GM18517 (cell line): ENCODE measurements at regions not wholly inside any gene's neighbourhood (a gene's known extent, or its start where the extent isn't known, plus 50 kb on each side); places are given as distances from the start of the nearest gene placed in this dataset.

Experiments
- ATAC-seq: cut with Tn5 transposase; IDR thresholded peaks from one replicate; pipeline ENCODE4 v1.9.1; 2021; ENCODE audit warnings: mild to moderate bottlenecking, moderate library complexity; ENCODE audit not compliant: unreplicated experiment

DNA sequence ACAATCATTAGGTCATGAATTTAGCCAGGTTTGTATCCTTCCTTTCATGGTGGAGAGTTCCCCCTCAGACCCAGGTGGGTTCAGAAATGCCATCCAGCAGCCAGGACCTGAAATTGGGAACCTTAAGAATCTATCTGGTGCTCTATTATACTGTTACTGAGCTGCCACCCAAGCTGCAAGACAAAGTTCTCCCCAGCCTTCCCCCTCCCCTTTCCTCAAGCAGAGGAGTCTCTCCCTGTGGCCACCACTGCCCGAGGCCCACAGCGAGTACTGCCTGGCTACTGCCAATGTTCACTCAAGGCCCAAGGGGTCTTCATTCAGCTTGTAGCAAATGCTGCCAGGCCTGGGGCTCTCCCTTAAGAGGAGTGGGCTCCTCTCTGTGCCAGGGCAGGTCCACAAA is 133.8 kb downstream of the TMEM38B start:
- no peak for ATAC-seq

DNA sequence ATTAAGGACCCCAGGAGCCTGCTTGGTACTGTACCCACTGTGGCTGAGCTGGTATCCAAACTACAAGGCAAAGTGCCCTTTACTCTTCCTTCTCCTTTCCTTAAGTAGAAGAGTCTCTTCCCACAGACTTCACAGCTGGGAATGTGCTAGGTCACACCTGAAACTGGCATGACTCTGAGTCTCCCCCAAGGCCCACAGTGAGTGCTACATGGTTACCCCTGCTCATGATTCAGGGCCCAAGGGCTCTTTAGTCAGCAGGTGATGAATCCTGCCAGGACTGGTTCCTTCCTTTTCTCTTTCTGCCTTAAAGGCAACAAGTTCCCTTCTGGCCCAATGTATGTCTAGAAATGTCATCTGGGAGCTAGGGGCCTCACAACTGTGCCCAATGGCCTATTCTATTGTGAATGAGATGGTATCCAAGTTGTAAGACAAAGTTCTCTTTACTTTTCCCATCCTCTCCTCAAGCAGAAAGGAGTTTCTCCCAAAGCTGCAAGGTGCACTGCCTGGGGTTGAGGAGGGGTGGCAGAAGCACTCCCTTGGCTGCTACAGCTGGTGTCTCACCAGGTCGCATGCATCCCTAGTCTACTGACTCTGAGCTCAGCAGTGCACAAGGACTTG is 134.4 kb downstream of the TMEM38B start:
- ATAC-seq: no peak

DNA sequence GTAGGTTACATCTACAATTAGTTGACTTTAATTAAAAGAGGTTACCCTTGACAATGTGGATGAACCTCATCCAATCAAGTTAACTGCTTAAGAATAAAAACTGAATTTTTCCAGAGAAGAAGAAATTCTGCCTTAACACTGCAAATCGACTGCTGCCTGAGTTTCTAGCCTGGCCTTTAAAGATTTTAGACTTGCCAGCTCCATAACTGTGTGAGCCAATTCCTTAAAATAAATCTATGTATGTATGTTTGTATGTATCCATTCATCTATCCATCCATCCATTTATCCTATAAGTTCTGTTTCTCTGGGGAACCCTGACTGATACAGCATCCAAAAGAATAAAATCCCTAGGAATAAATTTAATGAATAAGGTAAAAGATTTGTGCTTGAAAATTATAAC is 136.1 kb downstream of the TMEM38B start:
- ATAC-seq: no peak

DNA sequence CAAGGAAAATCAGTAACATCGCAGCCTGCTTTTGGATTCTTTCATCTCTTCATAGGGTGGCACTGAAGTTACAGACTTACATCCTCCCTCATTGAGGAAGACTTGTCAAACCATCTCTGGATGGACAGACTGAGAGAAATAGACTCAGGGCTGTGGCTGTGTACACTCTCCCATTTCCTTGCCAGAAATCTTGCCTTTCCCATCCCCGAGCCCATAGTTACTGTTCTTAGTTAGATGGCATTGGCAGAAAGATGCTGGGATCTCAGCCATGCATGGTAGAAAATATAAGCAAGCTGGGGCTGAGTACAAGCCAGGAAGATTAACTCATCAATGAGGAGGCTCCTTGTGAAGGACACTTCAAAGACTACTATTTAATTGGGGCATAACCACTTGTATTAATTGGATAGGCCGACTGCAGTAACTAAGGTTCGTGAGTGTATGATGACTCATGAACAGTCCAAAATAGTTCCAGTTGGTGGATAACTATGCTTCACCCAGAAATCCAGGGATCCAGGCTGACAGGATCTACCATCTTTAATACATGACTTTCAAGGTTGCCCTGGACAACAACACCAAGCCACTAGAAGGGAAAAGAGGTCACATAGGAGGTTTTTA is 137.9 kb downstream of the TMEM38B start:
- no peak for ATAC-seq

DNA sequence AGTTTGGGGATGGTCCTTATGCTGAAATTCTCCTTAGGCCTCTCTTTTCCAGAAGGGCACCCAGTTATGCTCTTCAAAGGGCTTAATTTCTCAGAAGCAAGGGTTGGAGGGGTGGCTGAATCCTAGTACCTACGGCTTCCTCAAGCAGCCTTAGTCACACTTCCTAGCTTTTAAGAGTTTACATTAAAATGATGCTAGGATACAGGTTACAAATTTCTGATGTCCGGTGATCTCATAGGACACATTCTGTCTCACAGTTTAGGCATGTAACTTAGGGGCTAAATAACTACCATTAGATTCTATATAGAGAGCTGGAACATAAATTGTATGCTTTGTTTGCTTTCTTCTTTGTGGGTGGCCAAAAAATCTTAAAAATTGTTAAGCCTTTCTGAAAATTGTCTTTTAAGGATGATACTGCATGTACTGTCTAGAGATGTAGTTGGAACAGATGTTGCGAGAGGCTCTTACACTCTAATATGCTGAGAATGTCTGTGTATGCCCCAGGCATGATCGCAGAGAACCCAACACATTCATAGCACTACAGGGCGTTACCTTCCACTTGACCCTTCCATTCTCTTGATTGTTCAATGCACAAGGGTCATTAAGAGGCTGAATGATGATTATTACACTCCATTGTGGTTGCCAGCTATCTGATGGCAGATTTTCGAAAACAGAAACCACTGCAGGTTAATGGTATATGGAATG is 139.1 kb downstream of the TMEM38B start:
- ATAC-seq: no peak

DNA sequence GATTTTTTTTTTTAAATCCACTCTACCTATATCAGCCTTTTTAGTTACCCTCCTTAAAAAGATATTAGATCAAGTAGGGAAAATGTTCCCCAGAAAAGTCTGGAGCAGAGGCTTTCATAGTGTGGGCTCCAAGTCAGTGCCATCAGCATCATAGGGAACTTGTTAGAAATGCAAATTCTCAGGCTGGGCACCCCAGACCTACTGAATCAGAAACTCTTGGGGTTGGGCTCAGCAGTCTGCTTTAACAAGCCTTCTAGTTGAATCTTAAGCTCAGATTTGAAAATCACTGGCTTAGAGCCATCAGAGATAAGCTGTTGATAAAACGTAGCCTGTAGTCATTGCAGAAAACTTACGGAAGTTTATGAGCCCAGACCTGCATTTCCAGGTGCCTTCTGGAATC is 140.1 kb downstream of the TMEM38B start:
- ATAC-seq: no peak

DNA sequence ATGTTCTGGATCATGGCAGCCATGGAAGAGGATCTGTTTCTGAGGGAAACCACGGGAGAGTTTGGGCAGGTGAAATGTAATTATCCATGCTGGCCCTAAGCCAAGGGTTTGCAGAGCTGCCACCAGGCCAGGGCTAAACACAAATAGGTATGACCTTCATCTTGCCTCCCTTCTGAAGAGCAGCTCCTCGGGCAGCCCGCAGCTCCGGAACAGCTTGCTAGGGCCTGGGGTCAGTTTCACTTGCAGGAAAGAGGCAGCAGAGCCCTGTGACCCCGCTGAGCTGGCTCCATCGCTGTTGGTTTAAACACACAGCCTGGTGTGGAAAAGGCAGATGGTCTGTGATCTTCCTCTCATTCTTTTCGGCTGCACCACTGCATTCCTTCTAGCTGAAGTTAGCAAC is 141.4 kb downstream of the TMEM38B start:
- no peak for ATAC-seq

DNA sequence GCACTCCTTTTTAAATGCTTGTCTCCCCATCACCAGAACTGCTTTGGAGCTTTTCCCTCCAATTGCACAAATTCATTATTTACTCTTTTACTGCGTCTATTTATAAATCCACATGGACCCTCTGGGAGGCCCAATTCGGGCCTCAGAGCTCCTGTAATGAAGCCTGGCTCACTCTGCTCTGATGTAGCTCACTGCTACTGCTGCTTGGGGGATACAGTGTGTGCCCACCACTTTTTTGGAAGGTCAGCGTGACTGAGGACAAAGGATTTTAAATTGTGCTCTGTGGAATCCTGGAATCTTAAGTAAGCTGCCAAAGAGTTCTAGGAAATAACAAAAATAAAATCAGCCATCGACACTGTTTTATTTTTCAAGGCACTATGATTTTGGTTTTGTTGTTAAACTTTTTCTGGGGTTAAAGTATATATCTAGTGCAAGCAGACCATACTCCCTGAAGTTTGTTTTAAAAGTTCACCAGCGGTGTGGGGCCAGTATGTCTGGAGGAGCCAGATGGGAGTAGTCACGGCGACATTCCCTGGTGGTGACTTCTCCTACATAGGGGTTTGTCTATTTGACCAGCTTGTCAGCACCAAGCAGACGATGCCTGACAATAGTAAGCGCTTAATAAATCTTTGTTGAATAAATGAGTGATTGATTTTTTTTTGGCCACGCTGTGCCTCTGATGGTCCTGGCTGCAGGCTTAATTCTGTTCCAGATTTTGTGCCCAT is 142.8 kb downstream of the TMEM38B start:
- ATAC-seq: no peak

DNA sequence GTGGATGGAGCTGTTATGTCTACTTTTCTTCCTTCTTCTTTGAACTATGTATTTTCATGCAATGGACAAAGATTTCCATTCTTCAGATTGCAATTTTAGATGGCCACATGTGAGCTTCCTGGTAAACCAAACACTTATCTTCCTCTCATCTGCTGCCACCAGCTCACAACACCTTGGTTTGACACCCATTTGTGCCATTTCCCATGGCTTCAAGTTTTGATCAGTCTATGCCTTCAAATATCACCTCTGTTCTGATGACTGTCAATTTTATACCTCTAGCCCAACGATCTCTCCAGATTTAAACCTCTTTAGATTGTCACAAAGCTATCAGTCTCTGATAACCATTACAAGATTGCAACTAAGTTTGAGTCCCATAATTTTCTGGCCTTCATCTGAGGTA is 147.2 kb downstream of the TMEM38B start:
- ATAC-seq: no peak

DNA sequence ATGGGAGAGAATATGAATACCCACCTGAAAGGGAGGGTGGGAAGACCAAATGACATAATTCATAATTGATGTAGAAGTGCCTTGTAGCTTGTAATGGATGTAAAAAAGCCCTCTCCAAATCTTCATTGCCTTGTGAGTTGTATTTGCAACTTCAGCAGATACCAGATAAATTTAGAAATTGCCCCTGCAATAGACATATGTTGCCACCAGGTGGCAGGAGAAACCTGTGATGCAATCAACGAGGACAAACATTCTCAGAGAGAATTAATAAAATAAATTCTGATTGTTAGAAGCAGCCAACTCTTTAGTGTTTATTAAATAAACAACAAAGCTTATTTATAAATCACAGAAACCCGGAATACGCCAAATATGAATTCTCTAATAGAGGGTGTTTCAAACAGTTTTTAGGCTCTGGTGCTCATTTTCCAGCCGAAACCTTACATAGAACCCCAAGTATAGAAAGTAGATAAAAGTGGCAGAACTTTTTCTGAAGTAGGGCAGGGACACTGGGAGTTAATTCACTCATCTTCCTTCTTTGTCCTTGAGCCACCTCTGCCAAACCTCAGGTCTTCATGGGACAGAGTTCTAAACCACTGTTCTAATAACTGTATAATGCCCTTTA is 147.8 kb downstream of the TMEM38B start:
- ATAC-seq: peak; percentile 60

DNA sequence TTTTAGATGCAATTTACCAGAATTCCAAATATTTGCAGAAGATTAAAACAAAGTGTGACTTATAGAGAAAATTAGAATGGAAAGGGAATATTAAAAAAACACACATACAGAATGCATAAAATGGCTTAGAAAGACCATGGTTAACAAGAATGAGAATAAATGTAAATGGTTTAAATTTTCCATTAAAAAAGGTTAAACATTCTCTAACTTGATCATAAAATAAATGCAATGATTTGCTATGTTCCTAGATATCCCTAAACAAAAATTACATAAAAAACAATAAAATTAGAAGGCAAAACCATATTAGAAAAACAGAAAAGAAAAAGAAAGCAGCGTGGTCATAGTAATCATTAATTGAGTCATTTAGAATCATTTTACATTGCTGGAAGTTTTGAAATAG is 152.5 kb downstream of the TMEM38B start:
- ATAC-seq: no peak

DNA sequence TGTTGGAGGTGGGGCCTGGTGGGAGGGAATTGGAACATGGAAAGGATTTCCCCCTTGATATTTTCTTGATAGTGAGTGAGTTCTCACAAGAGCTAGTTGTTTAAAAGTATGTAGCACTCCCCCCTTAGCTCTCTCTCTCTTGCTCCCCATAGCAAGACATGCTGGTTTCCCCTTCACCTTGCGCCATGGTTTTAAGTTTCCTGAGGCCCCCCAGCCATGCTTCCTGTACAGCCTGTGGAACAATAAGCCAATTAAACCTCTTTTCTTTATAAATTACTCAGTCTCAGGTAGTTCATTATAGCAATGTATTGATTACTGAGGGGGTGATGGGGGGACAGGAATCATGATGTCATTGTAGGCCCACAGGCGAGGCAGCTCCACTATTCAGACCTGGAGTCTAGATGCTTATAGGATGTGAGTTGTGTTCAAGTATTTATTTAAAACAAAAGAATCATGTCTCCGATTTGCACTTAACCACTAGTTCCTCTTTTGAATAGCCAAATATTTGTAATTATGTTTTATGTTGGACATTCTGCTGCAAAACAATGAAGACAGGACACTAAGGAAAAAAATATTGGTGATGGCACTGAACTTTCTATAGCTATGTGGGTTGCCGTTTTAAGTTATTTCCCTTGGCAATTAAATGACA is 156.6 kb downstream of the TMEM38B start:
- no peak for ATAC-seq

DNA sequence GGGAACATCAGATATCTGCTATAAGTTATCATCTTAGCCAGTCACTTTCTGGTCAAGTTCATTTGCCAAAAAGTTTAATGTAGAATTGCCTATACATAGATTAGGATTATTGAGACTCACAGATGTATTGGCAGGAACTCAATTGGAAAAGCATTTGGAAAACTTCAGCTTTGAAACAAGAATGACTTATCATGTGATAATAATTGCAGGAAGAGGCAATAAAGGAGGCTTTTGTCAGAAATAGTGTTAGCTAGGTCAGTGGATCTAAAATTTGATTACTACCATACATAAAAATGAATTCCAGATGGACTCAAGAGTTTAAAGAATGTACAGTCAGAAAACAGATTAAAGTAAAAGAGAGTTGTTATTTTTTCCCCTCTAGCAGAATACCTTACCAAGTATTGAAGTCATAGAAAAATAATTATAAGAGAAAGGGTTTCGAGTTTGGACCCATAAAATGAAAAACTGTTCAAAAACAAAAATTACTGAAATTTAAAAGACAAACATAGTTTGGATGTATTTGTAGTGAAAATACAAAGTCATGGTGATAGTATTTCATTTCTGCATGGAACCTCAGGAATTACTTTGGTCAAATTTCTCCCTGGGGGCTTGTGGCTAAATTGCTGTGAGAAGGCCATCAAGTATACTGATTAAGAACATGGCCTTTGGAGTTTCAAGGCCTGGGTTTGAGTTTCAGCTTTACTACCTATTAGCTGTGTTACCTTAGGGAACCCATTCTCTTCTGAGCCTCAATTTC is 159.9 kb downstream of the TMEM38B start:
- no peak for ATAC-seq

DNA sequence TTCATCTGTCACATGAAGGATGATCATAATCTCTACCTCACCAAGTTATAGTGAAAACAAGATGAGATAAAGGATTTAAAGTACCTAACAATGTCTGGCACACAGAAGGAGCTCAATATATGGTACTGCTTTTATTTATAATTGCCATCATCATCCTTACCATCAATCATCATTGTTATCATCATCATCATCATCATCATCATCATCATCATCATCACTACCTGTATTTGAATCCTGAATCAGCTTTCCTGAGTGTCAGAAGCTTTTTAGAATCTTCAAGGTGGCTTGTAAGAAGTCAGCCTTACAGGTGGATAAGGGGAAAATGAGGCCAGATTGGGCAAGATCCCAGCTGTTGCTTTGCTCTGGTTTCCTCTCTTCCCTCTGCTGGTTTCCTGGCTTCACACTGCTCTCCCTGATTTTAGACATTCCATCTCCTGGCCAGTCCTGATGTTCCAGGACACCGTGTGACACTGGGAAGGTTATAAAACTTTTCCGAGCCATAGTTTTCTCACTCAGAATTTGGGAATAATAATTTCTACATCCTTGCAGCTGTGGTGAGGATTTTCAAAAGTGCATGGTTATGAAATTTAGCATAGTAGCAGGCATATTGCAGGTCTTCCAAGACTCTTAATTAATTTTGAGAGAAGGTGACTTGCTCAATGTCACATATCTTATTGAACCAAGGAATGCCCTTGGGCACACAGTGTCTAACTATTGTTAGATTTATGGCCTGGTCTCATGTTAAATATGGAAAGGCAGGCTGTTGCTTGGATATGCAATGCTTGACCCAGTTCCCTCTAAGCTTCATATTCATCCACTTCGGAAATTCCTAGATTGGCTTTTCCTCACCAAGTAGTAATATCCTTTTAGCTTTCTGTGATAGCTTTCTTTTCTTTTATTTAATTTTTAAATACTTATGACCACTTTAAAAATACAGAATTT is 160.7 kb downstream of the TMEM38B start:
- ATAC-seq: no peak

DNA sequence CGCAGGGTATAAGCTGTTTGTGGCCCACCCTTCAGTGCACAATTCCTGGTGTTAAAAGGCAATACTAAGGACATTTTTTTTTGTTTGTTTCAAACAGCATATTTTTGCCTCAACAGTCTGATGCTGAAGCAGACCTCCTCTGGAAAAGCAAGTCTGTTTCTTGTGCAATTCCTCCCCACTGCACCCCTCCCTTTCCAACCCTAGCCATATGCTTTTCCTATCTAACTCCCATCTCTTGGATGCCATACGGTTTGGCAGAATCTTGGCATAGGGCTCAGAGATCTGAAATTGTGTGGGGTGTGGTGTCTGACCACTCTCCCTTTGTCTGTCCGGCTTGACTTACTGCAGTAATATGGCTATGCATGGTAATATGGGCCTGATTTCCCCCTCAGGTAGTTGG is 161.6 kb downstream of the TMEM38B start:
- ATAC-seq: no peak

DNA sequence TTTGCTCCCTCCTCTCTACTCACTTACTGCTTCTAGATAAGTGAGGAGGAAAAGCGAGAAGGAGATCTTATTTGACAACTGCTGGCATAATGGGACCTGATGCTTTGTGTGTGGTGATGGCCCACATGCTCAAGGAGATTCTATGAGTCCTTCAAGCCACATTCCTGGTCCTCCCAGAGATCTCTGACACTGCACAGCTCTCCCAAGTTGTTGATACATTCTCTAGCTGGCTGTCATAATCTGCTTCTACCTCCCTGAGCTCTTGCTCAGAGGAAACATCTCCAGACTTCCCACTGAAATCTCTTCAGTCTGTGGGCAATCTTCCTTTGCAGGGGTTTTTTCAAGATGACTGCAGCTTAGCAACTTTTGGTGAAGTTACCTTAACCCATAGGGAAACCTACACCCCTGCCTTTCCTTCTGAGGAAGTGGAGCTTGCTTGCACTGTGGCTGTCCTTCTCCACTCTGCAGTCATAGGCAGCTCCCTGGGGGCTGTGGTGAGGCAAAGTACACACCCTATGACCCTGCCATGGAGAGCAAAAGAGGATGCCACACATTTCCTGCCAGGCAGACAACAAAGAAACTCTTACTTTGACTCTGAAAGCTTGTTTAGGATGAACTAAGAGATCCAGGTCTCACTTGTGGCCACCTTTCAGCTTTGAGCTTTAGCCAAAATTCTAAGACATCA is 163.8 kb downstream of the TMEM38B start:
- ATAC-seq: no peak

DNA sequence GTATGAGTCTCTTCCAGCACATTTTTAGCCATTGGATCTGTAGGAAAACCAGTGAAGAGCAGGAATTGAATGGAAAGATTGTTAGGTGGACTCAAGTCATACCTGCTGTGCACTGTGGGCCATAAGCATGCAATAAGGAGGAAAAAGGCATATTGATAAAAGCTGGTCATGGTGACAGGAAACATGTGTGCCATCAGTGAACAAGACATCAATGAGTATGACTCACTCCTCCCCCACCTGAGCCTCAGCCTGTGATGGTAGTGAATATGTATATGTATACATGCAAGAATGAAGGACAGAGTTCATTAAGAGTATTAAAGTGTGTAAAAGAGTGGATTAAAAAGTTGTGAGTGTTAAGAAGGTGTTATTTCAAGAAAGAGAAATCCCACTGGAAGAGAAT is 164.5 kb downstream of the TMEM38B start:
- no peak for ATAC-seq

DNA sequence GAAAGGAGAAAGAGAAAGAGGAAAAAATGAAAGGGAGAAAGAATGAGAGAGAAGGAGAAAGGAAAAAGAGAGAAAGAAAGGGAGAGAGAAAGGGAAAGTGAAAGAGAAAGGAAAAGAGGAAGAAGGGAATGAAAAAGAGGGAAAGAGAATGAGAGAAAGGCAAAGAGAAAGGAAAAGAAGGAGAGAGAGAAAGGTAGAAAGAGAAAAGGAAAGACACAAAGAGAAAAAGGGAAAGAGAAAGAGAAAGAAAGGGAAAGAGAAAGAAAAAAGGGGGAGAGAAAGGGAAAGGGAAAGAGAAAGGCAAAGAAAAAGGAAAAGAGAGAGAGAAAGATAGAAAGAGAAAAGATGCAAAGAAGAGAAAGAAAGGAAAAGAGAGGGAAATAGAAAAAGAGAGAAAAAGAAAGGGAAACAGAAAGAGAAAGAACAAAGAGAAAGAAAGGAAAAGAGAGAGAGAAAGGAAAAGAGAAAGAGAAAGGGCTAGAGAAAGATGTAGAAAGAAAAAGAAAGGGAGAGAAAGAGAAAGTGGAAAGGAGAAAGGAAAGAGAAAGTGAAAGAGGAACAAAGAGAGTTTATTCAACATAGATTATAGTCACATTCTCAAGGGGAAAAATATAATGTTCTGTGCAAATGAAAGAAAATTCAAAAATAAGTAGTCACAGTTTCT is 165.2 kb downstream of the TMEM38B start:
- ATAC-seq: no peak
